Muscle layer of duodenum (tissue), 2 donors: ENCODE measurements at regions not wholly inside any gene's neighbourhood (a gene's known extent, or its start where the extent isn't known, plus 50 kb on each side); places are given as distances from the start of the nearest gene placed in this dataset.
"Not testable (repeated sequence)": the region's sequence is repeated elsewhere in the genome, so short reads cannot be mapped to it uniquely, and the experiment has no call there.

Experiments
- H3K27ac ChIP-seq: one replicate; pipeline ENCODE4 v1.7.0; 2013; ENCODE audit warnings: mild to moderate bottlenecking, low read length
- H3K27me3 ChIP-seq: one replicate; pipeline ENCODE4 v1.7.0; 2013; ENCODE audit warnings: low read depth, mild to moderate bottlenecking, control low read depth, low read length
- H3K36me3 ChIP-seq, 2 donors: one replicate each; pipeline ENCODE4 v1.7.0; 2013; ENCODE audit warnings: low read length in 2 of 2, control low read depth in 1 of 2, mild to moderate bottlenecking in 1 of 2; ENCODE audit not compliant: insufficient read depth in 2 of 2, control insufficient read depth in 1 of 2
- H3K4me1 ChIP-seq, 2 donors: one replicate each; pipeline ENCODE4 v1.7.0; 2013; ENCODE audit warnings: low read length in 2 of 2, mild to moderate bottlenecking in 2 of 2, control low read depth in 1 of 2, moderate library complexity in 1 of 2; ENCODE audit not compliant: insufficient read depth in 2 of 2, control insufficient read depth in 1 of 2
- H3K4me3 ChIP-seq, 2 donors: one replicate each; pipeline ENCODE4 v1.7.0; 2013; ENCODE audit warnings: low read length in 2 of 2, low read depth in 1 of 2, mild to moderate bottlenecking in 1 of 2
- H3K9me3 ChIP-seq, 2 donors: one replicate each; pipeline ENCODE4 v1.7.0; 2013; ENCODE audit warnings: low read length in 2 of 2, control low read depth in 1 of 2, mild to moderate bottlenecking in 1 of 2; ENCODE audit not compliant: control insufficient read depth in 1 of 2
- donor health status: healthy.

- Histone ChIP-seq H3K4me1 (no peaks in the 10 kb centered on the region), H3K27ac (no peak overlapping the region), H3K4me3 (no peak overlapping the region), H3K27me3 (no peaks in the 10 kb centered on the region), H3K9me3 (no peaks in the 10 kb centered on the region), H3K36me3 (no peaks in the 10 kb centered on the region)
Observed at GRCh38 chr9:80784647-80785046, 904.7 kb downstream of the TLE1 start.

GRCh38 chr9:80775971-80776370 lies 913.4 kb downstream of the TLE1 start:
- Histone ChIP-seq H3K27me3 (no peaks in the 10 kb centered on the region), H3K9me3 (no peaks in the 10 kb centered on the region), H3K36me3 (no peaks in the 10 kb centered on the region), H3K4me1 (no peaks in the 10 kb centered on the region), H3K4me3 (no peak overlapping the region), H3K27ac (no peak overlapping the region)

GRCh38 chr9:80775530-80775929 lies 913.8 kb downstream of the TLE1 start:
- no peaks in the 10 kb centered on the region for H3K27me3 ChIP-seq
- H3K4me3 ChIP-seq = no peak overlapping the region
- H3K27ac ChIP-seq = no peak overlapping the region
- H3K36me3 ChIP-seq = no peaks in the 10 kb centered on the region
- H3K4me1 ChIP-seq = no peaks in the 10 kb centered on the region
- H3K9me3 ChIP-seq = no peaks in the 10 kb centered on the region

GRCh38 chr9:80771555-80772347 lies 917.6 kb downstream of the TLE1 start:
- Histone ChIP-seq H3K4me3 (no peak overlapping the region), H3K27me3 (no peaks in the 10 kb centered on the region), H3K4me1 (no peaks in the 10 kb centered on the region), H3K9me3 (no peaks in the 10 kb centered on the region), H3K36me3 (no peaks in the 10 kb centered on the region), H3K27ac (no peak overlapping the region)

GRCh38 chr9:80763536-80763935 lies 925.8 kb downstream of the TLE1 start:
- H3K9me3 ChIP-seq = no peaks in the 10 kb centered on the region
- H3K4me3 ChIP-seq = no peak overlapping the region
- no peaks in the 10 kb centered on the region for H3K36me3 ChIP-seq
- H3K27me3 ChIP-seq = no peaks in the 10 kb centered on the region
- no peak overlapping the region for H3K27ac ChIP-seq
- H3K4me1 ChIP-seq = no peaks in the 10 kb centered on the region

GRCh38 chr9:80755586-80755985 lies 933.8 kb downstream of the TLE1 start:
- no peaks in the 10 kb centered on the region for H3K4me1 ChIP-seq
- no peaks in the 10 kb centered on the region for H3K36me3 ChIP-seq
- no peak overlapping the region for H3K4me3 ChIP-seq
- H3K27ac ChIP-seq = no peak overlapping the region
- no peaks in the 10 kb centered on the region for H3K27me3 ChIP-seq
- H3K9me3 ChIP-seq = no peaks in the 10 kb centered on the region

- H3K36me3 ChIP-seq, H3K27me3 ChIP-seq, H3K4me3 ChIP-seq, H3K27ac ChIP-seq, H3K9me3 ChIP-seq, H3K4me1 ChIP-seq: not testable (repeated sequence)
Observed at GRCh38 chr9:80747056-80747455, 942.3 kb downstream of the TLE1 start.

GRCh38 chr9:80732506-80732905 lies 956.8 kb downstream of the TLE1 start:
- Histone ChIP-seq H3K4me1 (no peaks in the 10 kb centered on the region), H3K36me3 (no peaks in the 10 kb centered on the region), H3K4me3 (no peak overlapping the region), H3K9me3 (no peaks in the 10 kb centered on the region), H3K27me3 (no peaks in the 10 kb centered on the region), H3K27ac (no peak overlapping the region)

GRCh38 chr9:80720579-80720978 lies 968.8 kb downstream of the TLE1 start:
- Histone ChIP-seq H3K27me3 (no peaks in the 10 kb centered on the region), H3K36me3 (no peaks in the 10 kb centered on the region), H3K4me1 (no peaks in the 10 kb centered on the region), H3K4me3 (no peak overlapping the region), H3K9me3 (no peaks in the 10 kb centered on the region), H3K27ac (no peak overlapping the region)

GRCh38 chr9:80707120-80707519 lies 982.2 kb downstream of the TLE1 start:
- no peaks in the 10 kb centered on the region for H3K36me3 ChIP-seq
- no peak overlapping the region for H3K27ac ChIP-seq
- H3K9me3 ChIP-seq = no peaks in the 10 kb centered on the region
- H3K4me3 ChIP-seq = no peak overlapping the region
- H3K27me3 ChIP-seq = no peaks in the 10 kb centered on the region
- peaks cover 0 to 8% of the 10 kb centered on the region in 2 donors for H3K4me1 ChIP-seq

- H3K36me3 ChIP-seq = peaks cover 0 to 4% of the 10 kb centered on the region in 2 donors
- H3K4me3 ChIP-seq = no peak overlapping the region
Observed at GRCh38 chr9:80701061-80701460, 988.3 kb downstream of the TLE1 start.

GRCh38 chr9:80699511-80699998 lies 989.8 kb downstream of the TLE1 start:
- peaks cover 0 to 20% of the 10 kb centered on the region in 2 donors for H3K4me1 ChIP-seq
- H3K27me3 ChIP-seq = no peaks in the 10 kb centered on the region
- H3K36me3 ChIP-seq = peaks cover 0 to 4% of the 10 kb centered on the region in 2 donors
- no peak overlapping the region for H3K4me3 ChIP-seq
- H3K9me3 ChIP-seq = no peaks in the 10 kb centered on the region
- peak overlapping the region; percentile 17 for H3K27ac ChIP-seq

More at GRCh38 chr9:80701061-80701460, 988.3 kb downstream of the TLE1 start:
- no peaks in the 10 kb centered on the region for H3K9me3 ChIP-seq
- H3K27ac ChIP-seq = no peak overlapping the region
- no peaks in the 10 kb centered on the region for H3K27me3 ChIP-seq
- H3K4me1 ChIP-seq = peaks cover 0 to 20% of the 10 kb centered on the region in 2 donors
